Body of pancreas (tissue), 4 donors: ENCODE measurements at regions not wholly inside any gene's neighbourhood (a gene's known extent, or its start where the extent isn't known, plus 50 kb on each side); places are given as distances from the start of the nearest gene placed in this dataset.

Source experiments
- CTCF ChIP-seq, 7 experiments: fragments of 450-650 bp in 4 of 7; fragments of 200-600 bp in 3 of 7; sonication (generic) in 3 of 7; IDR thresholded peaks; one replicate each; pipeline ENCODE4 v1.5.1; 2016 to 2019; ENCODE audit warnings: antibody characterized with exemption in 7 of 7
- POLR2A ChIP-seq, 3 donors: fragments of 450-650 bp; IDR thresholded peaks; one replicate each; pipeline ENCODE4 v1.6.1; 2016; ENCODE audit warnings: antibody characterized with exemption in 3 of 3, mild to moderate bottlenecking in 2 of 3

DNA sequence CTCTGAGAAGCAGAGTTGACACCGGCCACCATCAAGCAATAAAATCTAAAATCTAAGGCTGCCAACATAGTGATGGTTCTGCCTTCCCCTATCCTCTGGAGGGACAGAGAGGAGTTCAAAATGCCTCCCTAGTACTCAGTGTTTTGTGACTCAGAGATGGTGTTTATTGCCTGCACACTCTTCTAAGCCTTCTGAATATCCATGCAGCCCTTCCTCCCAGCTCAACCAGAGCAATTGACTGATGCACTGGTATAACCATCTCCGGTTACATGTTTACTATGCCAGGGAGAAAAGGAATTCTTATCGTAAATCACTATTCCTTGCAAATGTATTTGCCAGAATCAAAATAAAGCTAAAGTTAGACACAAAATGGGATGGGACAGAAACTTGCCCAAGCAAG, 132.9 kb upstream of the RAB4A start:
- no peak for TF ChIP-seq POLR2A (IDR thresholded peaks at IDR 0.05)
- TF ChIP-seq CTCF (IDR thresholded peaks at IDR 0.05): no peak
